Ramos (cell line): ENCODE measurements at regions not wholly inside any gene's neighbourhood (a gene's known extent, or its start where the extent isn't known, plus 50 kb on each side); places are given as distances from the start of the nearest gene placed in this dataset.

Experiments
- in situ Hi-C: fragments of 300-500 bp; cut with MboI; formaldehyde crosslinking; loops from one replicate; pipeline ENCODE4 v1.14.3; 2022; ENCODE audit warnings: low sequenced_read_pairs; ENCODE audit not compliant: unreplicated experiment

GRCh38 chr7:22008683-22009082, 63.0 kb upstream of the CDCA7L start:
- in situ Hi-C loops, result loop anchor here (25.0 kb wide), 1 partner anchor 721 kb away; no protein-coding TSS in a partner anchor

- in situ Hi-C loops, result loop anchor here (25.0 kb wide), 1 partner anchor 721 kb away; no protein-coding TSS in a partner anchor
Measured at GRCh38 chr7:22008087-22008486, 62.4 kb upstream of the CDCA7L start.

- in situ Hi-C loops, result loop anchor here (25.0 kb wide), 1 partner anchor 718 kb away; no protein-coding TSS in a partner anchor
Measured at GRCh38 chr7:22005151-22005550, 59.5 kb upstream of the CDCA7L start.

GRCh38 chr7:22002726-22003125, 57.0 kb upstream of the CDCA7L start:
- in situ Hi-C loops, result loop anchor here (25.0 kb wide), 1 partner anchor 715 kb away; no protein-coding TSS in a partner anchor

- in situ Hi-C loops, result loop anchor here (25.0 kb wide), 1 partner anchor 714 kb away; no protein-coding TSS in a partner anchor
Measured at GRCh38 chr7:22001345-22002004, 55.8 kb upstream of the CDCA7L start.

GRCh38 chr7:21999896-22000295, 54.2 kb upstream of the CDCA7L start:
- in situ Hi-C loops, result loop anchor here (25.0 kb wide), 1 partner anchor 713 kb away; no protein-coding TSS in a partner anchor

- in situ Hi-C loops, result no loop called here
Measured at GRCh38 chr7:21996641-21997040, 50.9 kb upstream of the CDCA7L start.
